HG03060 (cell line): ENCODE measurements at regions not wholly inside any gene's neighbourhood (a gene's known extent, or its start where the extent isn't known, plus 50 kb on each side); places are given as distances from the start of the nearest gene placed in this dataset.
A peak's percentile ranks its signal among the peaks of the same experiment; 100 is the strongest.

ENCODE experiments used
- ATAC-seq: cut with Tn5 transposase; IDR thresholded peaks from one replicate; pipeline ENCODE4 v1.9.1; 2021; ENCODE audit warnings: low read depth, moderate number of reproducible peaks; ENCODE audit not compliant: unreplicated experiment

DNA sequence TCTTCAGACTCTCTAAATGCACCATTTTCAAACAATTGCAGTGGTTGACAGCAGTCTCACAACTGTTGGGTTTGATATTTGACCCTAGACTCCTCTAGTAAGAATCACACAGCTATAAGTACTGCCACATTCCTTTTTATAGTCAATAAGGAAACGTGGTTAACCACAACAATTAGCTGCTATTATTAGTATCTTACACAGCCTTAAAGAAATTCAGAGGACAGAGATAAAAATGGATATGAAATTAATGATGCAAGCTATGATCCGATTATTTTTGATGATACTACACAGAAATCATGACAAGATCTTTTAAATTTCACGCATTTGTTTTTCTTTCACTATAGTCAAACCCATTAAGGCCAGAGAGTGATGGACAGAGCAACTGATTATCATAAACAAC is 288.6 kb upstream of the C9orf72 start:
- ATAC-seq, result no peak

- no peak for ATAC-seq
Observed at GRCh38 chr9:27864644-27865438, 291.6 kb upstream of the C9orf72 start.

- no peak for ATAC-seq
Observed at GRCh38 chr9:27866741-27867140, 293.5 kb upstream of the C9orf72 start.

DNA sequence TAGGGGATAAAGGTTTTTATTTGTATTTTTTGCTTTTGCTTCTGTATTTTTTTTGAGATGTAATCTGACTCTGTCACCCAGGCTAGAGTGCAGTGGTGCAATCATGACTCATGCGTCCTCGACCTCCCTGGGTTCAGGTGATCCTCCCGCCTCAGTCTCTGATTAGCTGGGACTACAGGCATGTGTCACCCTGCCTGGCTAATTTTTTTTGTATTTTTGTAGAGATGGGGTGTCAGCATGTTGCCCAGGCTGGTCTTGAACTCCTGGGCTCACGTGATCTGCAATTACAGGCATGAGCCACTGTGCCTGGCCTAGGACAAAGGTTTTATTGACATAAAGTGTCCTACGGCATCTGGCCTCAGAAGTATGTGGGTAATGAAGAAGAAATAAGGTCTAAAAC is 297.1 kb upstream of the C9orf72 start:
- ATAC-seq, result no peak

GRCh38 chr9:27880156-27880555 is 306.9 kb upstream of the C9orf72 start:
- no peak for ATAC-seq

DNA sequence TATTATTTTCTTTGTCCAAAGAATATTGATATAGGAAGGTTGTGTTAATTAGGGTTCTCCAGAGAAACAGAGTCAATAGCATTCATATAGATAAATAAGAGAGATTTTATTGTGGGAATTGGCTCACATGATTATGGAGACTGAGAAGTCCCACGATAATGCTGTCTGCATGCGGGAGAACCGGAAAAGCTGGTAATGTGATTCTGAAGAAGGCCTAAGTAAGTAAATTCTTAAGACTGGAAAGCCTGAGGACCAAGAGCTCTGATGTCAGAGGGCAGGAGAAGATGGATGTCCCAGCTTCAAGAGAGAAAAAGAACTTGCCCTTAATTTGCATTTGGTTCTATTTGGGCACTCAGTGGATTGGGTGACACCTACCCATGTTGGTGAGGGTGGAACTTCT is 307.4 kb upstream of the C9orf72 start:
- ATAC-seq, result no peak

DNA sequence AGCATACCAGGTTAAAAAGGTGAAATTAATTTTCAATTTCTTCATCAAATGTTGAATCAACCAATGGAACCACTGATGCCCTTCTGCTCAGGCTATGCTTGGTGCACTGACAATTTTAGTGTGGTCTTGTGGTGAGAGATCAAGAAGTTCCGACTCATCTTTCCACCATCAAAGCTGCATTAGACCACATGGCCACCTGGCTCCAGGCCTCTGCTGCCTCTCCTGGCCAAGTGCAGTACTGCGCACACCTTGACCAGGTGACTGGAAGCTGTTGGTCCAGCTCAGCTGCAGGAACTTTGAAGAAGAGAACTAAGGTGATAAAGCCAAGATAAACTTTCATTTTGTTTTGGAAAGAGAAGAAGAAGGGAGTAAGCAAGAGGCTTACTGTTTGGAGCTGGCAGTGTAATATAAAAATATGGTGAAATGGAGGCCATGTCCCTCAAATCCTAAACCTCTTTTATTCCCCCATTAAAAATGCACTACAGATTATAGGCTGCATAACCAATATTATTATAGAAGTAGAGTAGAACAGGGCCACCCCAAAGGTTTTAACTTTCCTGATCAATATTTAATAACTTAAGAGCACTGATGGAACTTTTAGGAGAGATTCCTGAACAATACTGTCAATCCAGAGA is 315.5 kb upstream of the C9orf72 start:
- ATAC-seq, result peak; percentile 84

GRCh38 chr9:27924502-27924901 is 351.2 kb upstream of the C9orf72 start:
- no peak for ATAC-seq

DNA sequence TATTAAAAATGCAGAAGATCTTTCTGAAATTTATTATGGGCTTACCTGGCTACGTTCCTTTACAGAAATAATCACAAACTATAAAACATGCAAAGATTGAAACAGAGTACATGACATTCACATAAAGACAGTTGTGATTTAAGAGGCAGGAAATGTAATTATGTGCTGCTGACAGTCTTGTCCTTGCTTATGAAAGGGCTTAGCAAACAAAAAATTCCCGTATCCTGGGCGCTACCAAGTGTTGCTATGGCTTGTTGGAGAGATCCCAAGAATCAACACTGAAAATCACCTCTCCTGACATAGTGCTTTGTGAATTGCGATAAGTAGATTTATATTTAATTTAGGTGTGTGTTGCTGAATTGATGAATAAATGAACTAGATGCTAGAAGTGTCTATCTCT is 352.5 kb upstream of the C9orf72 start:
- ATAC-seq, result no peak

- no peak for ATAC-seq
Observed at GRCh38 chr9:27929841-27930240, 356.6 kb upstream of the C9orf72 start.

DNA sequence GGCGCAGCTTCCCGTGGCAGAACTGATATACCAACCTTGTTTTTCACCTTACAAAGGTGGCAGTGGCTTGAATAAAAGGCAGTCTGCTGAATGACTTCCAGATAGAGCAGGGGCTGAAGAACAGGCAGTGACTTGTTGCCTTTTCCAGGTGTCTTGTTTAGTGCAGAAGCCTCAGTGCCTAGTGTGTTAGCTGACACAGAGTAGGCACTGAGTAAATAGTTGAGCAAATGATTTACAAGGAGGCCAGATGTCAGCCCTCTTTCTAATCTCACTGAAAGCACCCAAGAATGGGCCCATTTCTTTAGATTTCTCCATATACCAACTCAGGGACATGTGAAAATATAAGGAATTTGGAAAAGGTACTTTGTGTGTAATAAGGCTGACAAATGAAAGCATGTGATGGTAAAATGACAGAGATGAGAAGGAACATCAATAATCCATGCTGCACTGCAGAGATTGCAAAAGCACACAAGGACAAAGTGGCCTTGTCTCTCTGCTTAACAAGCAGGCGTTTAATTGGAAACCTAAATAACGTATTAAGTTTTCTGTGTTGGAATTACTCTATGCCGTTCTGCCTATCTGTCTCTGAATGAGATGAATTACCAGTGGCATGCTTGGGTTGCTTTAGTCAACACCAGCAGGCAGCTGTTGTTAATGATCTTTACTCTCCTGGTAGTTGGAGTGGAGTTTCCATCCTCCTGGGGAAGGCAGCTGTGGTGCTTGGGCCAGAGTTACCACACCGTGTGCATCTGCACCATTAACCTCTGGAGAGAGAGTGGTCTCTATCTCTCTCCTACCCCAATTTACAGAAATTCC is 360.1 kb upstream of the C9orf72 start:
- no peak for ATAC-seq

- ATAC-seq, result no peak
Observed at GRCh38 chr9:27934471-27934870, 361.2 kb upstream of the C9orf72 start.

DNA sequence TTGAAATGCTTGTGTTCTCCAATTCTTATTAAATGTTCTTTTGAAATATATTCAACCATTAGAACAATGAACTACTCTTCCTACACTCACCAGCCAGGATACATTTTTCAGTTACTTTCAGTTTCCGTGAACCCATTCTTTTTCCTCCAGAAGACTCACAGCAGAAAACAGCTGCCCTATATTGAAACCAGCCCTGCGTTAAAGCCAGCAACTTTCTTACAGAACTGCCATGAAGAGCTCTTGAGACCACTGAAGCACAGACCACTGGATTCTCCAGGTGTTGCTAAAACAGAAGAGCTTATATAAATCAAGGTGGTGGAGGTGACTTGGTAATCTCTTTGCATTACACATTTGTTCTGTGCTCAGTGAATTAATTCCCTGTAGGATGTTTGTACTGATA is 365.9 kb upstream of the C9orf72 start:
- ATAC-seq, result no peak

- ATAC-seq, result no peak
Observed at GRCh38 chr9:27940535-27940934, 367.3 kb upstream of the C9orf72 start.

- ATAC-seq, result no peak
Observed at GRCh38 chr9:27943501-27943900, 370.2 kb upstream of the C9orf72 start.

DNA sequence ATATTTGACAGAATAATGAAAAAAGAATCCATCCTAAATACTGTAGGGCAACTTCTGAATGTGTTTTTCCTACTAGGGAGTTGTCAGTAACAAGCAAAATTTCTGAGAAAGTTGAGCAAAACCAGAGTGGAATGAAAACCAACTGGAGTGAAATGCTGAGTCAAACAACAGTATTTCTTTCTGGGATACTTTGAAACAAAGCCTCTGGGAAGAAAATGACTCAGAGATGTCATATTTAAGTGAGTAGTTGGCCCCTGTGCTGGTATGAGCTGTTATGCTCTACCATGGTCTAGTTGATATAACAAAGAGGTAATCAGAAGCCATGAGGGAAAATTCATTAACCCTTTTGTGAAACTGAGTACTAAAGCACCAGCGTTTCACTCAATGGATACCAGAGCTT is 372.1 kb upstream of the C9orf72 start:
- no peak for ATAC-seq

DNA sequence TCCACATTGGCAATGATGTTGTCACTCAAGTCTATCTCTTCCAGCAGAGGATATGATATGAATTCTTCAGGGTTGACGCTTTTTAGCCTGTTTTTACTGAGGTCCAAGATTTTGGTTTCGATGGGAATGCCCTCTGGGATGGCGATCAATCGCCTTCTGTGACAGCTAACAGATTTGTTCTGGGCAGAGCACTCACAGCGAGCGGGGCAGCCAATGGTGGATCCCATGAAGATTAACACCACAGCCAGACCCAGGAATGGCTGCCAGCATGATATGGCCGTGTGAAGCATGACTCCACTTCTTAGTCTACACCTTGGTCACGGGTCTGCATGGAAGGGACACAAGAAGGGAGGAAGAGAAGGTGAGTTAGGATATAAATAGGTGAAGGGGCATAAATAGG is 377.1 kb upstream of the C9orf72 start:
- ATAC-seq, result no peak

DNA sequence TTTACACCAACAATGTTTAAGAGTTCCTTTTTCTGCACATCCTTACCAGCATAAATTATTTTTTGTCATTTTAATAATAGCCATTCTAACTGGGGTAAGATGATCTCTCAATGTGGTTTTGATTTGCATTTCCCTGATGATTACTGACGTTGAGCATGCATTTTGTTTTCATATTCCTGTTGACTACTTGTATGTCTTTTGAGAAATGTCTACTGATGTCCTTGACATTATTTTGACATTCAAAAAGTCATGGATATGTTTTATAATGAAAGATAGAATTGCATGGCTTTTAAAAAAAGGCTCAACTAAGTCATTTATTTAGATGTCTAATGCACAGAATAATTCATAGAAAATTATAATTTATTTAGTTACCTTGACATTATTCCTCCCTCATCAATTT is 381.6 kb upstream of the C9orf72 start:
- no peak for ATAC-seq

DNA sequence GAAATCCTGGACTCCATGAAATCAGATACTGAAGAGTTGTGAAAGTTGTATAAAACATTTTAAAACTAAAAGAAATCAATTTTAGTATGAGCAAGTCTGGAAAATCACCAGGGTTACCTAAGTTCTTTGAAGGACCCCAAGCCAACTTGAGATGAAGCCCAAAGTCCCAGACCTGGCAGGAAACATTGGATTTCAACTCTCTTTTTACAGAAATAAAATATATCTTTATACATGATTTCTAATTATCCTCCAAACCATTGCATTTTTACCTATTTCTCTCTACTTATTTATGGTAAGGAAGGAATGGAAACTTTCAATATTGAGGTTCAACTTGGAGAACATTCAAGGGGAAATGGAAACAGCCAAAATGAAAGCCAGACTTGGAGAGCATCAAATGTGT is 390.6 kb upstream of the C9orf72 start:
- no peak for ATAC-seq

GRCh38 chr9:27967210-27967609 is 393.9 kb upstream of the C9orf72 start:
- no peak for ATAC-seq

DNA sequence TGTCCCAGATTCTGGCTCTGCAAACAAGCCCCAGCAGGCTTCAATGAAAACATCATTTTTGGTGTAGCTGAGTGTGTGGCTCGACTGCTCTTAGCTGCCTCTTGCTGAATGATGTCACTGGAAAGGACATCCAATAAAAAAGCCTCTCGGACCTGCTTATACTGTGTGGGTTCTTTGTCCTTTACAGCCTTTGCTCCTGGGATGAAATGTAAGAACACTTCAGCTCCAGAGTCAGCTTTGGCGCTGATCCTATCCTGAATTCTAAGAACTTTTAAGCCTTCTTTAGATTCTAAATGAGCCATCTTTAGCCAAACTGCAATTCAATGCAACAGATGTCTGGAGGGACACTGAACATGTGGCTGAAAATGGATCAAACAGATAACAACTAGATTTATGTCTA is 404.6 kb upstream of the C9orf72 start:
- ATAC-seq, result no peak
